ENCODE measurements at regions not wholly inside any gene's neighbourhood (a gene's known extent, or its start where the extent isn't known, plus 50 kb on each side); places are given as distances from the start of the nearest gene placed in this dataset.

DNA sequence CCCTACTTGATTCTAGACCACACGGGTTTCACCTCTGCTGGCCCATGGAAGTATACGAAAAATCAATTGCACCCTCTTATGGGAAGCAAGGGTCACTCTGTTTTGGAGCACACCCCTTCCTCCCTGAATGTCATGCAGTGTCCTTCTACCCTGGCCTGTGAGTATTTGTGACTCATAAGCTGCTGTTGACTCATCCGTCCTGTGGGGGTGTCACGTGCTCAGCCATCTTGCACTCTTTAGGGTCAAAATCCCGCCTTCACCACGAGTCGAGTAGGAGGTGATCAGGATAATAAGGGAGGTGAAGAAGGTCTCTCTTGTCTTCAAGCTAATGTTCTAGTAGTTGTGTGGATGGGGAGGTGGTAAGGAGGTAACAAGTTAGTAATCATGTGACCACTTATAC lies 341.0 kb upstream of the EEF2KMT start (continued):
- 0 out of 2 replicates have a peak, but pooled peaks have one; percentile 36 for TF ChIP-seq ZNF121 (CRISPR knock-in tag; IDR thresholded peaks at IDR 0.05)
- 0 out of 2 replicates have a peak, but pooled peaks have one; percentile 17 for TF ChIP-seq CREB1 (IDR thresholded peaks at IDR 0.05)
- no peak for TF ChIP-seq CREB1 (CRISPR knock-in tag; IDR thresholded peaks at IDR 0.05)
- TF ChIP-seq, protein P1, sequence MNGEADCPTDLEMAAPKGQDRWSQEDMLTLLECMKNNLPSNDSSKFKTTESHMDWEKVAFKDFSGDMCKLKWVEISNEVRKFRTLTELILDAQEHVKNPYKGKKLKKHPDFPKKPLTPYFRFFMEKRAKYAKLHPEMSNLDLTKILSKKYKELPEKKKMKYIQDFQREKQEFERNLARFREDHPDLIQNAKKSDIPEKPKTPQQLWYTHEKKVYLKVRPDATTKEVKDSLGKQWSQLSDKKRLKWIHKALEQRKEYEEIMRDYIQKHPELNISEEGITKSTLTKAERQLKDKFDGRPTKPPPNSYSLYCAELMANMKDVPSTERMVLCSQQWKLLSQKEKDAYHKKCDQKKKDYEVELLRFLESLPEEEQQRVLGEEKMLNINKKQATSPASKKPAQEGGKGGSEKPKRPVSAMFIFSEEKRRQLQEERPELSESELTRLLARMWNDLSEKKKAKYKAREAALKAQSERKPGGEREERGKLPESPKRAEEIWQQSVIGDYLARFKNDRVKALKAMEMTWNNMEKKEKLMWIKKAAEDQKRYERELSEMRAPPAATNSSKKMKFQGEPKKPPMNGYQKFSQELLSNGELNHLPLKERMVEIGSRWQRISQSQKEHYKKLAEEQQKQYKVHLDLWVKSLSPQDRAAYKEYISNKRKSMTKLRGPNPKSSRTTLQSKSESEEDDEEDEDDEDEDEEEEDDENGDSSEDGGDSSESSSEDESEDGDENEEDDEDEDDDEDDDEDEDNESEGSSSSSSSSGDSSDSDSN (CRISPR knock-in tag; IDR thresholded peaks at IDR 0.05), result no peak
- TF ChIP-seq AGO2 (optimal IDR thresholded peaks at IDR 0.05; ENCODE audit: low read depth, low read length), result no peak
- TF ChIP-seq, protein P2, sequence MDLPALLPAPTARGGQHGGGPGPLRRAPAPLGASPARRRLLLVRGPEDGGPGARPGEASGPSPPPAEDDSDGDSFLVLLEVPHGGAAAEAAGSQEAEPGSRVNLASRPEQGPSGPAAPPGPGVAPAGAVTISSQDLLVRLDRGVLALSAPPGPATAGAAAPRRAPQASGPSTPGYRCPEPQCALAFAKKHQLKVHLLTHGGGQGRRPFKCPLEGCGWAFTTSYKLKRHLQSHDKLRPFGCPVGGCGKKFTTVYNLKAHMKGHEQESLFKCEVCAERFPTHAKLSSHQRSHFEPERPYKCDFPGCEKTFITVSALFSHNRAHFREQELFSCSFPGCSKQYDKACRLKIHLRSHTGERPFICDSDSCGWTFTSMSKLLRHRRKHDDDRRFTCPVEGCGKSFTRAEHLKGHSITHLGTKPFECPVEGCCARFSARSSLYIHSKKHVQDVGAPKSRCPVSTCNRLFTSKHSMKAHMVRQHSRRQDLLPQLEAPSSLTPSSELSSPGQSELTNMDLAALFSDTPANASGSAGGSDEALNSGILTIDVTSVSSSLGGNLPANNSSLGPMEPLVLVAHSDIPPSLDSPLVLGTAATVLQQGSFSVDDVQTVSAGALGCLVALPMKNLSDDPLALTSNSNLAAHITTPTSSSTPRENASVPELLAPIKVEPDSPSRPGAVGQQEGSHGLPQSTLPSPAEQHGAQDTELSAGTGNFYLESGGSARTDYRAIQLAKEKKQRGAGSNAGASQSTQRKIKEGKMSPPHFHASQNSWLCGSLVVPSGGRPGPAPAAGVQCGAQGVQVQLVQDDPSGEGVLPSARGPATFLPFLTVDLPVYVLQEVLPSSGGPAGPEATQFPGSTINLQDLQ (CRISPR knock-in tag; IDR thresholded peaks at IDR 0.05), result no peak
- TF ChIP-seq ISX (CRISPR knock-in tag; conservative IDR thresholded peaks at IDR 0.05), result no peak
- TF ChIP-seq ELF1 (CRISPR knock-in tag; IDR thresholded peaks at IDR 0.05), result no peak
- no peak for TF ChIP-seq ZNF766 (CRISPR knock-in tag; IDR thresholded peaks at IDR 0.05; ENCODE audit: borderline replicate concordance)
- TF ChIP-seq, protein P3, sequence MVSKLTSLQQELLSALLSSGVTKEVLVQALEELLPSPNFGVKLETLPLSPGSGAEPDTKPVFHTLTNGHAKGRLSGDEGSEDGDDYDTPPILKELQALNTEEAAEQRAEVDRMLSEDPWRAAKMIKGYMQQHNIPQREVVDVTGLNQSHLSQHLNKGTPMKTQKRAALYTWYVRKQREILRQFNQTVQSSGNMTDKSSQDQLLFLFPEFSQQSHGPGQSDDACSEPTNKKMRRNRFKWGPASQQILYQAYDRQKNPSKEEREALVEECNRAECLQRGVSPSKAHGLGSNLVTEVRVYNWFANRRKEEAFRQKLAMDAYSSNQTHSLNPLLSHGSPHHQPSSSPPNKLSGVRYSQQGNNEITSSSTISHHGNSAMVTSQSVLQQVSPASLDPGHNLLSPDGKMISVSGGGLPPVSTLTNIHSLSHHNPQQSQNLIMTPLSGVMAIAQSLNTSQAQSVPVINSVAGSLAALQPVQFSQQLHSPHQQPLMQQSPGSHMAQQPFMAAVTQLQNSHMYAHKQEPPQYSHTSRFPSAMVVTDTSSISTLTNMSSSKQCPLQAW (CRISPR knock-in tag; IDR thresholded peaks at IDR 0.05), result no peak
- no peak for TF ChIP-seq ZBTB8A (CRISPR knock-in tag; IDR thresholded peaks at IDR 0.05; ENCODE audit: borderline replicate concordance, low read depth)
- TF ChIP-seq ZNF138 (CRISPR knock-in tag; IDR thresholded peaks at IDR 0.05; ENCODE audit: low read depth), result no peak
- TF ChIP-seq KAT7 (CRISPR knock-in tag; IDR thresholded peaks at IDR 0.05; ENCODE audit: borderline replicate concordance), result no peak
- TF ChIP-seq RAD51 (IDR thresholded peaks at IDR 0.05; ENCODE audit: borderline replicate concordance), result 0 out of 2 replicates have a peak, but pooled peaks have one; percentile 40
- TF ChIP-seq GPN1 (CRISPR knock-in tag; IDR thresholded peaks at IDR 0.05; ENCODE audit: borderline replicate concordance), result no peak
- TF ChIP-seq MED8 (CRISPR knock-in tag; IDR thresholded peaks at IDR 0.05; ENCODE audit: insufficient replicate concordance), result no peak
- TF ChIP-seq CEBPB (IDR thresholded peaks at IDR 0.05; ENCODE audit: borderline replicate concordance, low read depth, low read length), result no peak
- no peak for TF ChIP-seq TEAD3 (CRISPR knock-in tag; optimal IDR thresholded peaks at IDR 0.05; ENCODE audit: borderline replicate concordance)
- TF ChIP-seq, protein P4, sequence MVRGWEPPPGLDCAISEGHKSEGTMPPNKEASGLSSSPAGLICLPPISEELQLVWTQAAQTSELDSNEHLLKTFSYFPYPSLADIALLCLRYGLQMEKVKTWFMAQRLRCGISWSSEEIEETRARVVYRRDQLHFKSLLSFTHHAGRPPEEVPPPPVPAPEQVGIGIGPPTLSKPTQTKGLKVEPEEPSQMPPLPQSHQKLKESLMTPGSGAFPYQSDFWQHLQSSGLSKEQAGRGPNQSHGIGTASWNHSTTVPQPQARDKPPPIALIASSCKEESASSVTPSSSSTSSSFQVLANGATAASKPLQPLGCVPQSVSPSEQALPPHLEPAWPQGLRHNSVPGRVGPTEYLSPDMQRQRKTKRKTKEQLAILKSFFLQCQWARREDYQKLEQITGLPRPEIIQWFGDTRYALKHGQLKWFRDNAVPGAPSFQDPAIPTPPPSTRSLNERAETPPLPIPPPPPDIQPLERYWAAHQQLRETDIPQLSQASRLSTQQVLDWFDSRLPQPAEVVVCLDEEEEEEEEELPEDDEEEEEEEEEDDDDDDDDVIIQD (CRISPR knock-in tag; IDR thresholded peaks at IDR 0.05; ENCODE audit: low read depth), result no peak
- TF ChIP-seq BHLHE40 (IDR thresholded peaks at IDR 0.05; ENCODE audit: low read length), result peak; percentile 77
- no peak for TF ChIP-seq NFIB (CRISPR knock-in tag; IDR thresholded peaks at IDR 0.05; ENCODE audit: borderline replicate concordance)
- TF ChIP-seq, protein P5, sequence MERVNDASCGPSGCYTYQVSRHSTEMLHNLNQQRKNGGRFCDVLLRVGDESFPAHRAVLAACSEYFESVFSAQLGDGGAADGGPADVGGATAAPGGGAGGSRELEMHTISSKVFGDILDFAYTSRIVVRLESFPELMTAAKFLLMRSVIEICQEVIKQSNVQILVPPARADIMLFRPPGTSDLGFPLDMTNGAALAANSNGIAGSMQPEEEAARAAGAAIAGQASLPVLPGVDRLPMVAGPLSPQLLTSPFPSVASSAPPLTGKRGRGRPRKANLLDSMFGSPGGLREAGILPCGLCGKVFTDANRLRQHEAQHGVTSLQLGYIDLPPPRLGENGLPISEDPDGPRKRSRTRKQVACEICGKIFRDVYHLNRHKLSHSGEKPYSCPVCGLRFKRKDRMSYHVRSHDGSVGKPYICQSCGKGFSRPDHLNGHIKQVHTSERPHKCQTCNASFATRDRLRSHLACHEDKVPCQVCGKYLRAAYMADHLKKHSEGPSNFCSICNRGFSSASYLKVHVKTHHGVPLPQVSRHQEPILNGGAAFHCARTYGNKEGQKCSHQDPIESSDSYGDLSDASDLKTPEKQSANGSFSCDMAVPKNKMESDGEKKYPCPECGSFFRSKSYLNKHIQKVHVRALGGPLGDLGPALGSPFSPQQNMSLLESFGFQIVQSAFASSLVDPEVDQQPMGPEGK (CRISPR knock-in tag; IDR thresholded peaks at IDR 0.05), result no peak

Data from HepG2 (cell line).